Gastroesophageal sphincter (tissue), 3 donors: ENCODE measurements at regions not wholly inside any gene's neighbourhood (a gene's known extent, or its start where the extent isn't known, plus 50 kb on each side); places are given as distances from the start of the nearest gene placed in this dataset.

ENCODE experiments used
- CTCF ChIP-seq, 4 experiments: fragments of 200-600 bp in 2 of 4; fragments of 450-650 bp in 2 of 4; sonication (generic) in 1 of 4; IDR thresholded peaks; one replicate each; pipeline ENCODE4 v1.5.1; 2017 to 2019; ENCODE audit warnings: antibody characterized with exemption in 4 of 4, mild to moderate bottlenecking in 2 of 4, moderate library complexity in 2 of 4
- EP300 ChIP-seq: sonication (generic); formaldehyde crosslinking; IDR thresholded peaks from one replicate; pipeline ENCODE4 v1.6.1; 2017; ENCODE audit warnings: antibody characterized with exemption, mild to moderate bottlenecking
- POLR2A ChIP-seq, 2 donors: fragments of 450-650 bp; IDR thresholded peaks; one replicate each; pipeline ENCODE4 v1.6.1; 2017; ENCODE audit warnings: antibody characterized with exemption in 2 of 2, mild to moderate bottlenecking in 2 of 2, moderate library complexity in 1 of 2

GRCh38 chr12:93090731-93091172 is 161.7 kb upstream of the EEA1 start:
- TF ChIP-seq CTCF (IDR thresholded peaks at IDR 0.05) (no peak), POLR2A (IDR thresholded peaks at IDR 0.05) (no peak), EP300 (no peak)
